Kidney tubule cell (primary cell): ENCODE measurements at regions not wholly inside any gene's neighbourhood (a gene's known extent, or its start where the extent isn't known, plus 50 kb on each side); places are given as distances from the start of the nearest gene placed in this dataset.

Experiments used
- DNase-seq: peaks from one replicate; pipeline ENCODE4 v3.0.0-alpha.2; 2018; ENCODE audit warnings: low spot score

DNA sequence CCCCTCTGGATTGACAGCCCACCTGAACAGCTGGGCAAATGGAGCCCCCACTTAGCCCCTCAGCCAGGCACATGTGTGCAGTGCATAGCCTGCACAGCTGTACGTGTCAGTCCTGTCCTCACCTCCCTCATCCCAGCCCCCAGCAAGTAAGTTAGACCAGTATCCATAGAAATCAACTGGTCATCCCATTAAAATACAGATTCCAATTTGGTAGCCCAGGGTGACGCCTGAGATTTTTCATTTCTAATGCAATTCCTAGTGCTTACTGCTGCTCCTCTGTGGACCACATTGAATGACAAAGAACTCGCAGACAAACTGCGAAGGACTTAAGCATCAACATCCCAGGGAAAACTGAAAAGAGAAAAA is 99.0 kb upstream of the GJB5 start:
- DNase-seq, result no peak

DNA sequence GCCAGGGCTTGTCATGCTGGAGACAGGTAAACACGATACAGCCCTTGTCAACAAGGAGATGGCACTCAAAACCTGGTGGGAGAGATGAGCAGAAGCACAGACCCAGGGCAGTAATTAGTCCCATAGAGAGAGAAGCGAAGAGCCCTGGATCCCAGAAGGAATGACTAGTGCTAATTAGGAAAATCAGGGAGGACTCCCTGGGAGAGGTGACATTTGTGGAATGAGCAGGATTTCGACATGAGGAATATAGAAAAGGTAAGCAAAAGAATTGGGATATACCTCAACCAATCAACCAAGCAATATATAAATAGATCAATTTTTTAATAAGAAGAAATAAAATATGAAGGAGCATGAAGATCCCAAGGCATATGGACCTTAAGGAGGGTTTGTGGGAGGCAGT is 98.5 kb upstream of the GJB5 start:
- no peak for DNase-seq

DNA sequence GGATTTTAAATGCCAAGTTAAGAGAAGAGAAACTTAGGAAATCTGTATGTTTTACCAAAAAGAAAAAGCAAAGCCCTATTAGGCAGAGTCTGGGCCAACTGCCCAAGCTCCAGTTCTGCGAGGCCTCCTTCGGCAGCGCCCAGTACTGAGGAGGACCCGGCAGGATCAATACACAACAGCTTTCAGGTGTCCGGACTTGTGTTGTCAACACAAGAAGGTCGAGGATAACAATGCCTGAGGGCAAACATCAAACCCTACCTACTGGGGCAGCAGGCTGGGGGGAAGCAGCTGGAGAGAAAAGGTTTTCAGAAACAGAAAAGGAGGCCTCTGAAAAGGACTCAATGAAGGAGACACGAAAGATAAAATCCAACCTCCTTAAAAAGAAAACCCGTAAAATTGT is 98.1 kb upstream of the GJB5 start:
- DNase-seq, result no peak

DNA sequence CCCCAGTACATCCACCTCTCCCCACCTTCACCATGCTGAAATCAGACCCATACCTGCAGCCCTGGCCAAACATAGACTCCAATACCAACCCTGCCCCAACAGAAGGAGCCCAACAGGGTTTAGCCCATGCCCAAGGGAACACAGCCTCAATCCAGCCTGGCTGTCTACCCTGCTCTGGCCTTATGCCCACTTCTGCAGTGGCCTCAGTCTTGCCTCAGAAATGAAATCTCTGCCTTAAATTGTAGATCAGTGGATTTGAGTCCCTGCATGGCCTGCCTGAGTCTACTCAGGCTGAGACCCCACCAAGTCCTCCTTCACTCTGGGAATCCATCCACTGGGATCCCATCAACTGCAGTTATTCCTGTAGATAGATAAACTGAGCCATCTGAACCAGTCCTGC is 97.6 kb upstream of the GJB5 start:
- DNase-seq, result no peak

DNA sequence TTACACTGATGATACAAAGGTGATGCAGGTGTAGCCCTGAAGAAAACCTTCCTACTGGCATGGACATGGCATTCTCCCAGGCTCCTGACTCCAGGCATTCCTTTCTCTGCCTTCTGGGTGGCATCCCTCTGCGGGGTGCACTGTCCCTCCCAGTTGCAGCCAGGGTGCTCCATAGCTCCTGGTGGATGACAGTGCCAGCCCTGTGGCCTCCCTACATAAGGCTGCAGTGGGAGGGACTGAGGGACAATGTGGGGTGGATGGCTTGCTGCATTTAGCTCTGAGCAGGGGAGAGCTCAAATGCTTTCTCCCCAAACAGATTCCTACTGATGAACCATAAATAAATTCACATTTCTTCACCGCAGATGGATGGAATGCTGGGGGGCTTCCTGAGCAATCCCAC is 97.0 kb upstream of the GJB5 start:
- DNase-seq, result no peak

DNA sequence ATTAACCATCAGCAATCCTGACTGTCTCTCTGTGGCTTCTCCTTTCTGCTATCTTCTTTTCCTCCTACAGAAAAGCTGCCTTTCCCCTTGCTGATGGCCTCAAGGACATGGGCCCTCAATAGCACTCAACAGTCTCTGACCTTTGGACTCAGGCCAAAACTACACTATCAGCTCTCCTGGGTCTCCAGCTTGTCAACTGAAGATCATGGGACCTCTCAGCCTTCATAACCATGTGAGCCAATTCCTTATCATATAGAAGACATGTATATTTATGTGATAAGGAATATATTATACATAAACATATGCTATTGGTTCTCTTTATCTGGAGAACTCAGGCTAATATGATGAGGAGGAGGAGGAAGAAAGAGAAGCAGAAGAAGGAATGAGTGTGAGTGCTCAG is 91.8 kb upstream of the GJB5 start:
- no peak for DNase-seq

DNA sequence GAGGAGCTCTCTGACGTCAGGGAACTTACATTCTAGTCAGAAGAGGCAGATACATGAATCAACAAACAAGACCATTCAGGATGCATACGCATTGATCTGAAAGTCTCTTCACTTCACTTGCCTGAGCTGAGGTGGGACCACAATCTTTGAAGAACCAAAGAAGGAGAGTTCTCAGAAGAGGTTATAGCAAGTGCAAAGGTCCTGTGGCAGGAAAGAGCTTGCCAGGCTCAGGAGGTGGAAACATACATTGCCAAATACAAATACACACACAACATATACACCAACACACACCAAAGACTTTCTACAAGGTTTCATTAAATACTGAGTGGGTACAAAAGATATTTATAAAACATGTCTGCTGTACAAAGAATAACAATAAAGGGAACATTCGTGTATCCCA is 86.8 kb upstream of the GJB5 start:
- DNase-seq, result no peak

DNA sequence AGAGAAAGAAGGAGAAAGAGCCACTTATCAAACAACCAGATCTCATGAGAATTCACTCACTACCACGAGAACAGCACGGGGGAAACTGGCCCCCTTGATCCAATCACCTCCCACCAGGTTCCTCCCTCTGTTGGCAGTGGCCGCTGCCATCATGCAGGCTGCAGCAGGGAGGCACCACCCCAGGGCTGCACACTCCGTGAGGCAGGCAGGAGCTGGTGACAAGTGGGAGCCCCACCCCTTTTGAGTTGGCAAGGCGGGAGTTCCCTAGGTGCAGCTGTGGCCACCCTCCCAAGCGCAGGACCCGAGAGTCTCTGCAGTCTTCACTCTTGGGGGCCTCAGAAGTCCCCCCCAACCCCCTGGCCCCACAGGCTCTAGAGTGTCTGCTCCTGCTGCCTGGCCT is 83.9 kb upstream of the GJB5 start:
- no peak for DNase-seq

DNA sequence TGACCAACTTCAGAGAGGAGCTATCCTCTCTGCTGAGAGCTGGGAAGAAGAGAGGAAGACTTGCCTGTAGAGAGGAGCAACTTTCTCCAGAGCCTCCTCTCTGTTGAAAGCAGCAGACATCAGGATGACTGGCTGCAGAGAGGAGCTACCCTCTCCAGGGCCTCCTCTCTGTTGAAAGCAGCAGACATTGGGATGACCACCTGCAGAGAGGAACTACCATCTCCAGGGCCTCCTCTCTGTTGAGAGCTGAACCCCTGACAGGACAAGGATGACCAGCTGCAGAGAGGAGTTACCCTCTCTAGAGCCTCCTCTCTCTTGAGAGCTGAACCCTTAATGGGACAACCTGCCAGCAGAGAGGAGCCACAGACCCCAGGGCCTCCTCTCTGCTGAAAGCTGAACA is 83.0 kb upstream of the GJB5 start:
- no peak for DNase-seq

DNA sequence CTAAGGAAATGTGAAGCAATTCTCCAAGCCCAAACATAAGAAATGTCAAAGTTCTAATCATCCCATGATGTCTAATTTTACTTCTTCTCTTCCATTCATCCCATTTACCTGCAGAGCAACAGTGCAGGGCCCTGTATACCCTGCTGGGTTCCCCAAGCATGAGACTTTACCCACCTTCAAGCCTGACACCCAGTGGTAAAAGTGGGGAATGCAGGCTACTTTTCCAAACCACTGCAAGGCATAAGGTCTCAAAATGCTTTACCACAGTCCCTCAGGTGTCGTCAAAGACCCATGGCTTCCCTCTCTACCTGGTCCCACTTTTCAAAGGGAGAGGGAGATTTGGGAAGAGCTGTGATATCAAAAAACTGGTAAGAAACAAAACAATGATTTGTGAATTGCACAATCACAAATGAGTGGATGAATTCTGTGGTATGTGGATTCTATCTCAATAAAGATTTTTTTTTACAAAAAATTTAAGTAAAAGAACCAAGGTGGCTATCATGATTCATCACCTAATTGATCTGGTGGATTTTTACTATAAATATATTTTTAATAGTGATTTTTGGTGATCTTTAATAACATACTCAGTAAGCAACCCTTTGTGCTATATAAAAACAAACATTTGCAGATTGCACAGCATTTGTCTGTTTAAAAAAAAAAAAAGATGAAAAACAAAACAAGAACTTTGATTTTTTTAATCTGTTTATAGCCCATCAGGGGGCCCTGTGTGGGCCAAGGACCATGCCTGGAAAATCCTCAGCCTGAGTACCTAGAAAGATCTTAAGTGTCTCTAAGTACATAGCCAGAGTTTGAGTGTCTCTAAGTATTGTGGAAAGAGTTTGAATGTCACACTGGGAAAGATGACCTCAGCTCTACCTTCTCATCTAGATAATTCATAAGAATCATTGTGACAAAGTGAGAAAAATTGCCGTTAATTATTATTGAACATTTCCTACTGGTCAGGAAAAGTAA is 73.1 kb upstream of the GJB5 start:
- DNase-seq, result peak; percentile 51

DNA sequence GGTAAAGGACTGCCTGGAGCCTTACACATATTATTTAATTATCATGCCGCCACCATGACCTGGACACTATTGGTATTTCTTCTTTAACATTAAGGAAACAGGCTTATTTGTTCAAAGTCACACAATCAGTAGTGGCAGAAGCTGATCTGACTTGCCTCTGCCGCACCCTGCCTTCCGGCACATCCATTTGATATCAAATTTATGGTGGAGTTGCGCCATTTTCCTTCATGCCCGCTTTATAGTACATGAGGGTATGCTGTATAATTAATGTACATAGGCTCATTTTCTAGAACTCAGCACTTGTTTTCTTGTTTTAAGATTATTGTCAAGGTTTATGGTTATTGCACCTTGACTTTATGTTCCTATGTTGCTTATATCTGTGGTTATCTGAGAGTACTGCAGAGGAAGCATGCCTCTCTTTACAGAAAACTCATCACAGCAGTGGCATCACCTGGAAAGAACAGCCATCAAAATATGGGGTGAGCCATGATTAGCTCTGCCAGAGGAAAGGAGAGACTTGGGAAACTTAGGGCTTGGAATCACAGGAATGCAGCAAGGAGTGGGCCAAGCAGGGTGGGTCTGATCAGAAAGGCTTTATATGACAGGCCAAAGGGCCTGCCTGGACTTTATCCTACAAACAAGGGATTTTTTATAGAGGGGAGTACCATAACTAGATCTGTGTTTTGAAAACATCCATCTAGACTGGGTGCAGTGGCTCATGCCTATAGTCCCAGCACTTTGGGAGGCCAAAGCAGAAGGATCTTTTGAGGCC is 72.2 kb upstream of the GJB5 start:
- DNase-seq, result no peak

DNA sequence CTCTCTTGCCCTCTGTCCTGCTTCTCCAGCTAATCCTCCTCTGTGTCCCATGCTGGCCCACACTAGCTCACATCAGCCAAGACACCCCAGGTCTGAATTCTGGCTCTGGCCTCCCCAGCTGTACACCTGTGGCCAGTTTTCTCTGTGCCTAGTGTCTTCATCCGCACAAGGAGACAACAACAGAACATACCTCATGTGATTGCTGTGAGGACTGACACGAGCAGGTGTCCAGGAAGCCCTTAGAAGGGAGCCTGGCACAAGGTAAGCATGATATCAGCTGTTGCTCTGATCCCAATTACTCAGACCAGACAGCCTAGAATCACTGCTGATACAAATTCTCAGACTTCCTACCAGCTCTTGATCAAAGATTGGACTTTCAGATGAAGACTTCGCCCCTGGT is 71.2 kb upstream of the GJB5 start:
- DNase-seq, result no peak

DNA sequence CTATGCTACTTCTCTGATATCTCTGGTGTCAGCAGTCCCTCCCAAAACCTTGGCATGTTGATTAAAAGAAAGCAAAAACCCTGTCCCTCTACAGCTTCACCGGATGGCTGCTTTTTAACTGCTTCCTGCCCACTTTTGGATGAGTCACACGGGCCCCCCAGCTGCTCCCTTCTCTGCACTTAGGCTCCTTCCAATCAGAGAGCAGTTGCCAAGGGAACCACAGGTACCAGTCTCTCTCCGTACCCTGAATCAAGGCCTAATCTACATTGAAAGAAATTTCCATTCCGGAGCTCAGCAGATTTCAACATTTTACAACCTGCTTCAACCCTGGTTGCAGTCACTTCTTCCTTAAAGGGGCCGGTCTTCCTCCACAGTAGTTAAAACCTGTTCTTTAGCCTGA is 70.6 kb upstream of the GJB5 start:
- peak; percentile 62 for DNase-seq

DNA sequence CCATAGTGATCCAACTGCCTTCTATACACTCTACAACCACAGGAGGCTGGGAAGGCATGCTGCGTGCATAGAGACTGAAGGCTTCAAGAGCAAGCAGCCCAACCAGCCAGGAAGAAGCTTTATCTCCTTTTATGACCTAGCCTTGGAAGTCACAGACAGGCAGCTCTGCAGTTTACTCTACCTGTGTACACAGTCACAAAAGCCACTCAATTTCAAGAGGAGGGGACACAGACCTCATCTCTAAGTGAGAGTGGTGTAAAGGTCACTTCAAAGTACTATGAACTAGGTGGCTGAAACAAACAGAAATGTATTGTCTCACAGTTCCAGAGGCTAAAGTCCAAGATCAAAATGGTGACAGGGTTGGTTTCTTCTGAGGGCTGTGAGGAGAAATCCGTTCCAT is 69.6 kb upstream of the GJB5 start:
- no peak for DNase-seq

DNA sequence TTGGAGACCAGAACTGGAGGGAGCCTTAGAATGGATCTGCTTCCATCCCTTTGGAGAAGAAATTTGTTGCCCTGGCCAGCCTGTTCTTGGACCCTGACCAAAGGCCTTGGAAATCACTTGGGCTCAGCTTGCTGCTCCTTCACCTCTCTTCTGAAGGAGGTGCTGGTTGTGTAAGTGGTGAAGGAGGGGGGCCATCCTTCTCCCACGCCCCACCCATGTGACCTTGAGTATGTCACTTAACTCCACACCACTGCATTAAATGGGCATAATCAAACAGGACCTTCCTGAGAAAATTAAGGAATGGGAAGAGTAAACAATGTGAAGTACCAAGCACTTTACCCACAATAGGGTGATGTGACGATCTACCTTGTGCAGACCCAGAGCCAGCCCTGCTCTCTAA is 68.3 kb upstream of the GJB5 start:
- DNase-seq, result no peak

DNA sequence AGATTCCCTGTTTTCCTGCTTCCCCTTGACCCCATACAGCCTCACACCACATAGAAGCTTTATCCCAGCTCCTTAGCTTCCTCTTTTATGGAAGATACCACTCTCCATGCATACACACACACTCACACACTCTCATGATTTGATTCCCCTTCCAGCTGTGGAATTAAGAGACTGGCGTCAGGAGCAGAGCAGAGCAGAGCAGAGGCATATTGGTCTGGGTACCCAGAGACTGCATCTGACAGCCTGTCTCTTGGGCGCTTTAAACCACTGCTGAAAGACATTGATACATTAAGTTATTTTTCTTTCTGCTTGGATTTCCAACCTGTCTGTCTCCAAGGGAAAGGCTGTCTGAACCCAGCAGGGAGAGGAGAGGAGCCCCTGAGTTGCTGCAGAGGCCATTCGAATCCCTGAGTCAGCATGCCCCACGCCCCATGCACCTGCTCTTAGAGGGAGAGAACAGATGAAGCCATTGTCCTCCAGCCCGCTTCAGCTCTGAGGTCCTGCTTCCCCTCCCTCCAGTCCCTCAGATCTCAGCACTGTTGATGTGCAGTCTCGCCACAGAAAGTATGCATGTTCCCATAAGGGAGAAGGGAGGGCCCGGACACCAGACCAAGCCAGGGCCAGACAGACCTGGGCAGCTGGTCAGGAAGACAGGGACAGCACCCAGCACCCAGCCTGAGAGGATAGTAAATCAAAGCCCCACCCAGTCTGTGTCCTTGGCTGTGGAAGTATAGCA is 66.7 kb upstream of the GJB5 start:
- DNase-seq, result peak; percentile 27

DNA sequence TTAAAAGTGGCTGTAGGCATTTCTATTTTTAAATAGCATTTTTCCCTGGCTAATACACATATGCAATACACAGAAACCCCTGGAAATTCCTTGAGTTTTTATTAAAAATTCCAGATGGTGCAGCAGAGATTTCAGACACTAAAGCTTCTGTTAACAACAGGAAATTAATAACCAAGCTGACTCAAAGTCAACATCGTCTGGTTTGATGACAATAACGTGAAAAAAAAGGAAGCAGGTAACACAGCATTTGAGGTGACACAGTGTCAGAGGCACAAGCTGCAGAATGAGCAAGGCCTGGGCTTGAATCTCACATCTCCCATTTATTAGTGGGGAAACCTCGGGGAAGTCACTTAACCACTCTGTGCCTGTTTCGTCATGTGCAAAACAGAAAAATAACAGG is 64.6 kb upstream of the GJB5 start:
- peak; percentile 28 for DNase-seq

DNA sequence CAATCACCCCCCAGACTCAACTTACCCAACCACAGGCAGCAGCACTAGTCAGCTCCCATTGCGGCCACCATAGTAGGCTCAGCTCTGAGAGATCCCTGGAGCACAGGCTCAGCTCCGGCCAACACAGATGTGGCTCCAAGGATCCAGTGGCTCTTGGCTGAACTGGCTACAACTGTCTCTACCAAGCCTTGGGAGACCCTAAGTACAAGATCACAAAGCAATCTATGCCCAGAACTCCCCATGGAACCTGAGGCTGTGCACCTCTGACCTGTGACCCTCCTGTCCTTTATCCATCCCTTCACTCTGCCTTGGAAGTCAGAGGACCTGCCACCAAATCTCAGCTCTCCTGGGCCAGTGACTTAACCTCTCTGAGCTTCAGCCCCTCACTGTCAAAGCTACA is 61.8 kb upstream of the GJB5 start:
- DNase-seq, result no peak

DNA sequence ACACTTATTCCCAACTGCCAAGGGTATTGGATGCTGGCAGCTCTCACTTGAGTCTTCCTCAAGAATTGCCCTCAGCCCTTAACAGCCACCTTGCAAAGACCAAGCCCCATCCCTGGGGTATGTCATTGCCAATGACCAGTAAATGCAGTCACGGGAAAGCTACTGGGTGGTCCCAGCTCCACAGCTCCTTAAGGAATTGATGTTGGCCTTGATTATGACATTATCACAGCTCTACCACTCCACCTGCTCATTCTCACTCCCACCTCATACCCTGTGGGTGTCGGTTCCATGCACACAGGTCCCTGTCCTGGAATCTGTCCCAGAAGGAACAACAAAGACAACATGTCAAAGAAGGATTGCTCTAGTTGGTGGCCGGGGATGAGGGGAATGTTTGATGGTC is 60.5 kb upstream of the GJB5 start:
- no peak for DNase-seq

DNA sequence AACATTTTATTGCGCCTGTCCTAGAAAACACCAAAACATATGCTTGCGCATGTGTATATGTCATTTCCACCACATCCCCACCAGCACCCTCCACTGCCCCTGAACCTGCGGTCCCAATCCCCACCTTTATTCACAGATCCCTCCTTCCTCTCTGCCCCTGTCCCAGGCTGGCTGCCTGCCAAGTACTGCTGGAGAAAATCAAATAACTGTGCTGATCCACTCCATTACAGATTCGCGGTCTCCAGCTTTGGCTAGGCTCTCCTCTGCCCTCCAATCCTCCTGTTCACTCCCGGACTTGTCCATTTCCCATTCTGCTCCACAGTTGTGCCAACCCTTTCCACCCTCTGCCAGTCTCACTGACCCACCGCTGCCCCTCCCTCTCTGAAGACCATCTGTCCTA is 59.3 kb upstream of the GJB5 start:
- no peak for DNase-seq

DNA sequence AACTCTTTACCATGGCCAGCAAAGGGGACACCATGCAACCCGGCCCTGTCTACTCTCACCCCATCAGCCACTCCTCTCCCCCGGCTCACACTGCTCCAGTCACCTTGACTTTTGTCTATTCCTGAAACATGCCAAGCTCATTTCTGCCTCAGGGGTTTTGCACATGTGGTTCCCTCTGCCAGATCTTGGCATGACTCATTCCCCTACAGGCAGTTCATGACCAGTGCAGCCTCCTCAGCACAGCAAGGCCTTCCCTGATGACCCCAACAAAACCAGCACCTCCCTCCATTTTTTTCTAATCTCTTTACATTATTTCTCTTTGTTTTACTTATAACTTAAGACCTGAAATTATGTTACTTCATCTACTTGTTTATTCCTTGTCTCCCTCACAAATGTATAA is 58.6 kb upstream of the GJB5 start:
- peak; percentile 60 for DNase-seq

DNA sequence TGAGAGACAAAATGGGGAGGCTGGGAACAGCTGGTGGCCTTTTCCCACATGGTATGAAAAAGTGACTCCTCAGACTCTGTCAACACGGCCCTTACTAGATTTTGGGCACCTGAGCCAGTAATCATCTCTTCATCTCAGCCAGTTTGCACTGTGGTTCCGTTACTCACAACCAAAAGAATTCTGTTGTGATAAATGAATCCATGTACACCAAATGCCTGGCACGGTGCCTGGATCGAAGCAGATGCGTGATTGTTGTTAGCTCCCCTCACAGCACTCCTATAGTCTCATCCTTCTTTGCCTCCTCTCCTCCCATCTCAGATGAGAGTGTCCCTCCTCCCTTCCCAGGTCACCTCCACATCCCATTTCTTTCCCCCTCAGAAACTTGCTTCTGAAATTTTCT is 57.9 kb upstream of the GJB5 start:
- no peak for DNase-seq

DNA sequence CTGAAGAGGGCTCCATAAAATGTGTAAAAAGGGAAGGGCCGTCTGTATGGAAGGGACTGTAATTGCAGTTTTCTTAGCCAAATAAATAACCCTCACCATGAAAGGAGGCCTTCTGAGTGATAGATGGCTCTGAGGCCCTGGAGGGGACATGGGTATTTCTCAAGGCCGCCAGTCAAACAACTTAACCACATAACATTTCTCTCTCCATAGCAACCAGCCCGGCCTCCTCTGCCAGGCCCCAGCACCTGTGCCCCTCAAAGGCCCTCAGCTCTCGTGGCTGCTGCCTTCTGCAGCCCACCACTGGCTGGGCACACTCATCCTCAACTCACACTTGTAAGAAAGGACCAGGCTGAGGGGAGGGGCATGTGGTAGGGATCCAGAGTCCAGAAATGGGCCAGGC is 57.0 kb upstream of the GJB5 start:
- DNase-seq, result no peak
